ENCODE measurements at regions not wholly inside any gene's neighbourhood (a gene's known extent, or its start where the extent isn't known, plus 50 kb on each side); places are given as distances from the start of the nearest gene placed in this dataset.
"Not testable (repeated sequence)": the region's sequence is repeated elsewhere in the genome, so short reads cannot be mapped to it uniquely, and the experiment has no call there.

DNA sequence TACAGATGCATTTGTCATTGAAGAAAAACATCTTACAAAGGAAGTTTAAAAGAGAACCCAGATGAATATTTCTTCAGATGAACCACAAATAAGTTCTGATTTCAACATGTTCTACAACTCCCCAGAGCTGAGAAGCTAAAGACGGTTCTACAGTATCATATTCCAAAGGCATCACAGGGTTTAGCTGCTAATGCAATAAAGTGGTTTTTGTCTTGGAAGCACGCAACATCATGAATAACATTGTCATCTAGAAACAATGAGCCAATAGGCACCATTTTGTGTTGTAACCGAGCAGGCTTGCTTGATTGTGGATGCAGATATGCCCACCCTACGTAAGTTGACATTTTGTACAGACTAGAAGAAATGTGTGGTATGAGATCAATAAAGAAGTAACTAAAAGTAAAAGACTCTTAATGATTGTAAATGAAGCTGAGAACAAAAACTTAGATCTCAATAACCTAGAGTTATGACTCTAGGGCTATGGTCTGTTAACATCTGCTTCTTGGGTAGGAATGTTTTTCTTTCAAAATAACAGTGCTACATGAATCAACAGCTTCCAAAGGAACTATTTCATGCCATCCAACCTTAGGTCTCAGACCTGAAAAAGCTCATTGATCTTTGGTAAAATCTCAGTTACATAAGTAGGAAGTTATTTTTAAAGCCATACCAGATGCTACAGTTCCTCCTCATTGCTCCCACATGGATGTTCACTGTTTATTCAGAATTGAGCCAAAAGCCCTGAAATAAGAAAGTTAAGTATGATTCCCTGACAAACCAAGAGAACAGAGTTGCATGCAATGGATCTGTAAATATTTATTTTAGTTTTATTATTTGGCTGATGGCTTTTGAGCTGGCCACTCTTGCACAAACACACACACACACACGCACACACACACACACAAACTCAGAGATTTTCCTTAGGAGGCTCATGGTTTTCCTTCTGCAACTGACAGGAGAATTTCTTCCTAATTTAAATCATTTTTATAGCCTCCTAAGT, 118.7 kb upstream of the SLCO6A1 start:
- Histone ChIP-seq H3K36me3 (ENCODE audit: control insufficient read depth in 1 of 2, insufficient read depth in 2 of 2, low read length in 2 of 2) (no peaks in the 10 kb centered on the region), H3K4me1 (ENCODE audit: control insufficient read depth in 1 of 2, insufficient read depth in 2 of 2, low read length in 2 of 2) (no peaks in the 10 kb centered on the region), H3K27me3 (ENCODE audit: low read depth, low read length) (no peaks in the 10 kb centered on the region), H3K9me3 (ENCODE audit: control insufficient read depth in 1 of 2, low read length in 2 of 2) (no peaks in the 10 kb centered on the region), H3K4me3 (ENCODE audit: low read depth in 1 of 2, low read length in 2 of 2) (no peak overlapping the region), H3K27ac (ENCODE audit: low read length) (peak overlapping the region; percentile 29)

DNA sequence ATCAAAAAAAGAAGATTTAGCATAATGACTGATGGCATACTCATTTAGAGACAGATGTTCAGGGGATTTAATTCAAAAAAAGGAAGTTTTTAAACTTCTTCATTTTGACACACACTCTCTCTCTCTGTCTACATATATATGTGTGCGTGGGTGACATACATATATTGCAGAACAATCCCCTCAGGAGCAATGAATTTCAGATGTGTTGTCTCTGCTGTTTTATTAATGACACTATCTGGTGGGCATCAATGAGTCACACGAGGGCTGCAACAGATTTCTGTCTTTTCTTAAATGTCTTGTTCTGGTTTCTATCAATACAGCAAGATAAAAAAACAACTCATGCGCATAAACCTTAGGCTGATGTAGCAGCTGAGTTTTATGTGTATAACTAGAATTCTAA, 123.5 kb upstream of the SLCO6A1 start:
- H3K4me3 ChIP-seq (ENCODE audit: low read depth in 1 of 2, low read length in 2 of 2): no peak overlapping the region

DNA sequence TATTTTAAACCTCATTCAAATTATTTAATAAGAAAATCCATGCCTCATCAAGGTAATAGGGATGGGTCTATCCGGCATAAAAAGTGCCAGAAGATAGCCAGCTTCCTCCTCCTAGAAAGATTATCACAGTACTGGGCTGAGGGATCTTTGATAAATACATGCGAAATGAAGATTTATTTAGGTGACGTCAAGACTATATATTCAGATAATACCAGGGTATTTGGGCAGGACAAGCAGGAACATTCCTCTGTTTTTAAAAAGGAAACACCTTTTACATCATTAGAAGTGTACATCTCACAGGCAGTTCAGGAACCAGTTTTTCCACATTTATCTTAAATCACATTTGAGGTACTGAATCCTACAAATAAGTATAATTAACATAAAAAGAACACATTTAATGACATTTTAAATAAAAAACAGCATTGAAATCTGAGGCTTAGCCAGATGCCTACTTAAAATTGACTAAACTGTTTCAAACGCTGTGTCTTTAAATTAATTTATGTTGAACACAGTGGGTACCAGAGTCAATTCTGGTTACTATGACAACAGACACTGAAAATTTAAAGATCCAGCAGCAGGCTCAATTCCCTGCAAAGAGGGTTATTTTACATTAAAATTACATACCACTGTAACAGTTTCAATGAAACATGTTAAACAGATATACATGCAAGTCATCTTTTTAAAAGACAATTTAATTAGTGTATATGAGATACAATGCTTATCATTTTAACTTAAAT, 124.7 kb upstream of the SLCO6A1 start:
- Histone ChIP-seq H3K36me3 (ENCODE audit: control insufficient read depth in 1 of 2, insufficient read depth in 2 of 2, low read length in 2 of 2) (no peaks in the 10 kb centered on the region), H3K9me3 (ENCODE audit: control insufficient read depth in 1 of 2, low read length in 2 of 2) (no peaks in the 10 kb centered on the region), H3K27ac (ENCODE audit: low read length) (no peak overlapping the region), H3K4me3 (ENCODE audit: low read depth in 1 of 2, low read length in 2 of 2) (no peak overlapping the region), H3K27me3 (ENCODE audit: low read depth, low read length) (no peaks in the 10 kb centered on the region), H3K4me1 (ENCODE audit: control insufficient read depth in 1 of 2, insufficient read depth in 2 of 2, low read length in 2 of 2) (no peaks in the 10 kb centered on the region)

More for the DNA sequence above, 123.5 kb upstream of the SLCO6A1 start:
- Histone ChIP-seq H3K27ac (ENCODE audit: low read length) (no peak overlapping the region), H3K4me1 (ENCODE audit: control insufficient read depth in 1 of 2, insufficient read depth in 2 of 2, low read length in 2 of 2) (no peaks in the 10 kb centered on the region), H3K27me3 (ENCODE audit: low read depth, low read length) (no peaks in the 10 kb centered on the region), H3K9me3 (ENCODE audit: control insufficient read depth in 1 of 2, low read length in 2 of 2) (no peaks in the 10 kb centered on the region), H3K36me3 (ENCODE audit: control insufficient read depth in 1 of 2, insufficient read depth in 2 of 2, low read length in 2 of 2) (no peaks in the 10 kb centered on the region)

DNA sequence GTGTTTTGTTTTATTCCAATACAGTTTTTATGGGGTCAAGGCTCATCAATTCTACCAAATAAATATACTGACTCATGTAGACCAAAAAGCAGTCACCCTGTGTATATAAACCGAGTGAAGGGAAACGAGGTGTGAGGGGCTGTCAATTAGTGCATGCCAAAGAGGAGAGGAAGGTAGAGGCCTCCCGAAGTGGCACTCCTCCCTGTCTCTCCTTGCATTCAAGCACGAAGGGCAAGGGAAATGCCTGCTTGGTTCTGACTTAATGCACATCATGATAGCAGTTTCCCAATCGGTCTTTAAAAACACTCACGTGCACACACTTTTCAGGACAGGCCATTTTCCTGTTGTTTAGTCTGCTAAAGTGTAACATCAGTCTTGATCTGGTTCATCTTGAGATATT, 125.6 kb upstream of the SLCO6A1 start:
- Histone ChIP-seq H3K4me1 (ENCODE audit: control insufficient read depth in 1 of 2, insufficient read depth in 2 of 2, low read length in 2 of 2) (no peaks in the 10 kb centered on the region), H3K4me3 (ENCODE audit: low read depth in 1 of 2, low read length in 2 of 2) (no peak overlapping the region), H3K27me3 (ENCODE audit: low read depth, low read length) (no peaks in the 10 kb centered on the region), H3K27ac (ENCODE audit: low read length) (no peak overlapping the region), H3K36me3 (ENCODE audit: control insufficient read depth in 1 of 2, insufficient read depth in 2 of 2, low read length in 2 of 2) (no peaks in the 10 kb centered on the region), H3K9me3 (ENCODE audit: control insufficient read depth in 1 of 2, low read length in 2 of 2) (no peaks in the 10 kb centered on the region)

DNA sequence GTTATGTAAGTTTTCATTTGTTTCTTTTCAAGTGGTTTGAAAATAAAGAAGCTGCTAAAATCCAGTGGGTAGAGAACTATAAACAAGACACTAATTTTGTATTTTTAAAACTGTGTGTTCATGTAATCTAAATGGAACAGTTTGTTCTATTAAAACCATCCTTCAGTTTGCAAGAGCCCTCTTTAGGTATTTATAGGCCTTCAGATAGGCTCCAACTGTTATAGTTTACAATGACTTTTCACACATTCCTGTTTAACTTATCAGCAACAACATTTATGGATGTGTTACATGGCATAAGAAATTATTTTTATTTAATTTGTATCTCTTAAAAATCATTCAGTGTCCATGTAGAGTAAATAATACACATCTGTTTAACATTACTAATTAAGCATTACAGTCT, 126.7 kb upstream of the SLCO6A1 start:
- H3K27ac ChIP-seq (ENCODE audit: low read length): no peak overlapping the region
- H3K9me3 ChIP-seq (ENCODE audit: control insufficient read depth in 1 of 2, low read length in 2 of 2): no peaks in the 10 kb centered on the region
- no peaks in the 10 kb centered on the region for H3K27me3 ChIP-seq (ENCODE audit: low read depth, low read length)
- H3K4me3 ChIP-seq (ENCODE audit: low read depth in 1 of 2, low read length in 2 of 2): no peak overlapping the region
- no peaks in the 10 kb centered on the region for H3K4me1 ChIP-seq (ENCODE audit: control insufficient read depth in 1 of 2, insufficient read depth in 2 of 2, low read length in 2 of 2)
- H3K36me3 ChIP-seq (ENCODE audit: control insufficient read depth in 1 of 2, insufficient read depth in 2 of 2, low read length in 2 of 2): no peaks in the 10 kb centered on the region

DNA sequence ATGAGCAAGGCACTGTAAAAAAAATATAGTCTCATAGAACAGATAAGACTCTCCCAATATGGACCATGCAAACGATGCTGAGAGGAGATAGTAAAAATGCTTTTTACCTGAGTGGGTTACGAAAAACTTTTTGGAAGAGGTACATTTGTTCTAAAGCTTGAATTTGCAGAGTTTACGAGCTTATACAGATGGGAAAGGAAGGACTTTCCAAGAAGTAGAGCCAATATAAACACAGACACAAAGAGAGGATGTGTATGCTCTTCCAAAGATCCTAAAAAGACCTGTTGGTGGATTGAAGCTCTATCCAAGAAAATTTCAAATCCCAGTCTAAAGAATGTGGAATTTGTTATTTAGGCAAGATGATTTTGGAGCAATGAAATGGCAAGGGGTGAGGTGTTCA, 127.1 kb upstream of the SLCO6A1 start:
- Histone ChIP-seq H3K4me1 (ENCODE audit: control insufficient read depth in 1 of 2, insufficient read depth in 2 of 2, low read length in 2 of 2) (no peaks in the 10 kb centered on the region), H3K4me3 (ENCODE audit: low read depth in 1 of 2, low read length in 2 of 2) (no peak overlapping the region), H3K27ac (ENCODE audit: low read length) (no peak overlapping the region), H3K9me3 (ENCODE audit: control insufficient read depth in 1 of 2, low read length in 2 of 2) (no peaks in the 10 kb centered on the region), H3K36me3 (ENCODE audit: control insufficient read depth in 1 of 2, insufficient read depth in 2 of 2, low read length in 2 of 2) (no peaks in the 10 kb centered on the region), H3K27me3 (ENCODE audit: low read depth, low read length) (no peaks in the 10 kb centered on the region)

DNA sequence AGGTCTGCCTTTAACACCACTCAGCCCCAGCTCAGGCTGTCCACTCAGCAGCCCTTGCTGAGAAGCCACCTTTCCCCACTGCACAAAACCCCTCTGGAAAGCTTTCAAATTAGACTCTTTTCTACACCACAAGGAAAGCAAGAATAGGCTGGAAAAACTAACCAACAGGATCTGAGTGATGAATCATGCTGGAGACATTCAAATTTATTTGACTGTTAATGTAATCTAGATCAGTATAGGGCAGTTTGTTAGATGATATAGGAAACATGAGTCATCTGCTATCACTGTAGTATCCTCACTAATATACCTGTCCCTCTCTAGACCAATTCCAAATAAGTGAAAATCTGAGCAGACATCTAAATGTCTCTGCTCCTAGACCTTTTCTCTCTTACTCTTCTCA, 127.8 kb upstream of the PAM start:
- H3K4me1 ChIP-seq (ENCODE audit: control insufficient read depth in 1 of 2, insufficient read depth in 2 of 2, low read length in 2 of 2): no peaks in the 10 kb centered on the region
- no peaks in the 10 kb centered on the region for H3K27me3 ChIP-seq (ENCODE audit: low read depth, low read length)
- no peak overlapping the region for H3K27ac ChIP-seq (ENCODE audit: low read length)
- no peaks in the 10 kb centered on the region for H3K36me3 ChIP-seq (ENCODE audit: control insufficient read depth in 1 of 2, insufficient read depth in 2 of 2, low read length in 2 of 2)
- H3K9me3 ChIP-seq (ENCODE audit: control insufficient read depth in 1 of 2, low read length in 2 of 2): no peaks in the 10 kb centered on the region
- no peak overlapping the region for H3K4me3 ChIP-seq (ENCODE audit: low read depth in 1 of 2, low read length in 2 of 2)

DNA sequence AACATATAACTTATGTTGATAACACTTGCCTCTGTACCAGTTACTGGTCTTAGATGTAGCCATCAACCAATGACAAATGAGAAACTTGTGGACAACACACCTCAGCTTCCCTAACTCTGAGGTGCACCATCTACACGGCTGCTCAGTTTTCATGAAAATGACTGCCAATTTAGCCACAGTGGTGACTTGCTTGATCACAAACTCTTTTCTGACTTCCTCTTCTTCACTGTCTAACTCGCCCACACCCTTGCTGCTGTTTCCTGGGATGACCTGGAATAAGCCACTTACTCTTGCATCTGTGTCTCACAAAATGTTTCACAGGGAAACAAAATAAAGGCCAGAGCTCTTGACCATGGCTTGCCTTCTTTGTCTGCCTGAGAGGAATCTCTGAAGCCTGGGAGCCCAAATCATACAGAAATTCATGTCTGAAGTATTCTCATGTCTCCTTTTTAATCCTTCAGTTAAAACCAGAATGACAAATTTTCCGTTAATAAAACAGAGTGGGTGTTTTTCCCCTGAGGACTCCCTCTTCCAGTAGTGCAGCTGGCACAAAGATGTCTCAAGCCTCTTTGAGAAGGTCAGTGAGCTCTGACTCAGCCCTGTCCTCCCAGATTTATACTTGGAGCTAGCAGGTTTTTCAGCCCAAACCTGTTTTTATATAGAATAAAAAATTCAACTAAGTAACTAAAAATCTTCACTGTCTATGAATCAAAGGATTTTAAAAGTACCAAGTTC, 126.5 kb upstream of the PAM start:
- Histone ChIP-seq H3K27ac (ENCODE audit: low read length) (no peak overlapping the region), H3K27me3 (ENCODE audit: low read depth, low read length) (no peaks in the 10 kb centered on the region), H3K9me3 (ENCODE audit: control insufficient read depth in 1 of 2, low read length in 2 of 2) (no peaks in the 10 kb centered on the region), H3K4me1 (ENCODE audit: control insufficient read depth in 1 of 2, insufficient read depth in 2 of 2, low read length in 2 of 2) (no peaks in the 10 kb centered on the region), H3K4me3 (ENCODE audit: low read depth in 1 of 2, low read length in 2 of 2) (no peak overlapping the region), H3K36me3 (ENCODE audit: control insufficient read depth in 1 of 2, insufficient read depth in 2 of 2, low read length in 2 of 2) (no peaks in the 10 kb centered on the region)

DNA sequence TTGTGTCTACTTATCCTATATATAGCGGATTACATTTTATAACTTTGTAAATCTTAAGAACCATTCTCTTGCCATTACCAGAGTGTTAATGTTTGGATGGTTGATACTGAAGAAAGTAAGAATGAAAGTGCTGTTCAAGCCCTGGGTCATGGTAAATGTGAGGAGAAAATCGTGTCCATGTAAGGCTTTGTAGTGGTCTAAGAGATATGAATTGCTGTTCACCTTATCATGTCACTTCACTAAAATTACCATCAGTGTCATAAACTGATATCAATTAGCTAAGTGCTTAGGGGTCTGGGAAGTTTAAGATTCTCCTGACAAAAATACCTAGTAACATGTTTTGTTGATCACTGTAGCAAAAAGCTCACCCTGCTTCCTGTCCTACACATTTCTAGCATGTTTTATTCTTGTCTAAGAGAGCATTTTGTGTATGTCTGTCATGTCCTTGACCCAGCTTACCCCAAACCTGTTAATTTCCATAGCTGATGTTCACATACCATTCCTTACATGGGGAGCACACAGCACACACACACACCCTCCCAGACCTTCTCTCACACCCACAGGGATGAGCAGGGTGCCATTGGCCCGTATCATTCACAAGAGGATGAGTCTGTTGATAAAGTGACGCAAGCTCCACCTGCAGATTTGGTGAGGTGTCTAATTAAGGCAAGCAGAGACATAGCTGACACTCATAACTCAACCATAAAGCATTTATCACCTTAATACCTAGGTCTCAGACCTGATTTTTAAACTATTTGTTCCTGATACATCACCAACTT, 125.1 kb upstream of the PAM start:
- Histone ChIP-seq H3K4me1 (ENCODE audit: control insufficient read depth in 1 of 2, insufficient read depth in 2 of 2, low read length in 2 of 2) (no peaks in the 10 kb centered on the region), H3K9me3 (ENCODE audit: control insufficient read depth in 1 of 2, low read length in 2 of 2) (peaks cover 0 to 5% of the 10 kb centered on the region in 2 donors), H3K4me3 (ENCODE audit: low read depth in 1 of 2, low read length in 2 of 2) (no peak overlapping the region), H3K27ac (ENCODE audit: low read length) (no peak overlapping the region), H3K36me3 (ENCODE audit: control insufficient read depth in 1 of 2, insufficient read depth in 2 of 2, low read length in 2 of 2) (no peaks in the 10 kb centered on the region), H3K27me3 (ENCODE audit: low read depth, low read length) (no peaks in the 10 kb centered on the region)

DNA sequence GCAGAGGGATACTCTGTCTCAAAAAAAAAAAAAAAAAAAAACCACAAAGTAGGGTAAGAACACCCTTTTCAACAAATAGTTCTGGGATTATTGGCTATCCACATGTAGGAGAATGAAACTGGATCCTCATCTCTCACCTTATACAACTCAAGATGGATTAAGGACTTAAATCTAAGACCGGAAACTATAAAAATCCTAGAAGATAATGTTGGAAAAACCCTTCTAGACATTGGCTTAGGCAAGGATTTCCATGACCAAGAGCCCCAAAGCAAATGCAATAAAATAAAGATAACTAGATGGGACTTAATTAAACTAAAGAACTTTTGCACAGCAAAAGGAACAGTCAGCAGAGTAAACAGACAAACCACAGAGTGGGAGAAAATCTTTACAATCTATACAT, 119.7 kb upstream of the PAM start:
- H3K4me1 ChIP-seq (ENCODE audit: control insufficient read depth in 1 of 2, insufficient read depth in 2 of 2, low read length in 2 of 2); H3K27ac ChIP-seq (ENCODE audit: low read length); H3K9me3 ChIP-seq (ENCODE audit: control insufficient read depth in 1 of 2, low read length in 2 of 2); H3K36me3 ChIP-seq (ENCODE audit: control insufficient read depth in 1 of 2, insufficient read depth in 2 of 2, low read length in 2 of 2); H3K4me3 ChIP-seq (ENCODE audit: low read depth in 1 of 2, low read length in 2 of 2); H3K27me3 ChIP-seq (ENCODE audit: low read depth, low read length): not testable (repeated sequence)
